GM23338 (cell line): ENCODE measurements at regions not wholly inside any gene's neighbourhood (a gene's known extent, or its start where the extent isn't known, plus 50 kb on each side); places are given as distances from the start of the nearest gene placed in this dataset.

Source experiments
- CREB1 ChIP-seq: fragments of 250-450 bp; sonication (Bioruptor Pico); IDR thresholded peaks from 2 replicates; pipeline ENCODE4 v1.5.0; 2020; ENCODE audit warnings: low read depth, mild to moderate bottlenecking, moderate library complexity
- CTCF ChIP-seq, 2 experiments: fragments of 200-600 bp in 1 of 2; sonication (generic) in 1 of 2; conservative IDR thresholded peaks; 2 replicates each; pipeline versions ENCODE4 v1.5.1 to v1.6.1; 2016 to 2017; ENCODE audit warnings: antibody characterized with exemption in 2 of 2, low read depth in 2 of 2, mild to moderate bottlenecking in 2 of 2, moderate library complexity in 1 of 2
- EZH2 ChIP-seq: fragments of 200-600 bp; sonication (generic); IDR thresholded peaks from one replicate; pipeline ENCODE4 v1.8.0; 2017; ENCODE audit warnings: antibody characterized with exemption, mild to moderate bottlenecking, low read depth; ENCODE audit not compliant: unreplicated experiment
- EZH2phosphoT487 ChIP-seq: fragments of 200-600 bp; sonication (generic); IDR thresholded peaks from one replicate; pipeline ENCODE4 v1.8.1; 2018; ENCODE audit warnings: antibody characterized with exemption; ENCODE audit not compliant: unreplicated experiment
- JUNB ChIP-seq: IDR thresholded peaks from one replicate; pipeline ENCODE4 v1.6.1; 2016; ENCODE audit warnings: antibody characterized with exemption; ENCODE audit not compliant: unreplicated experiment
- POLR2AphosphoS5 ChIP-seq: IDR thresholded peaks from 2 replicates; pipeline ENCODE4 v1.6.1; 2016; ENCODE audit warnings: antibody characterized with exemption, low read depth
- REST ChIP-seq: IDR thresholded peaks from one replicate; pipeline ENCODE4 v1.6.1; 2018; ENCODE audit warnings: antibody characterized with exemption; ENCODE audit not compliant: unreplicated experiment
- STAT1 ChIP-seq: IDR thresholded peaks from one replicate; pipeline ENCODE4 v1.6.1; 2016; ENCODE audit warnings: antibody characterized with exemption; ENCODE audit not compliant: unreplicated experiment

- TF ChIP-seq CTCF (conservative IDR thresholded peaks at IDR 0.05; ENCODE audit: low read depth in 2 of 2) (no peak), REST (no peak), POLR2AphosphoS5 (no peak), EZH2 (no peak), EZH2phosphoT487 (no peak), CREB1 (CRISPR knock-in tag) (no peak), JUNB (no peak), STAT1 (no peak)
Measured at GRCh38 chr5:143914756-143915155, 102.8 kb downstream of the HMHB1 start.
